Calu3 (cell line): ENCODE measurements at regions not wholly inside any gene's neighbourhood (a gene's known extent, or its start where the extent isn't known, plus 50 kb on each side); places are given as distances from the start of the nearest gene placed in this dataset.

Experiments used
- BruUV-seq: library from RNA; stranded (reverse); fragments of 400-500 nt; replicated peaks from 2 replicates; lab custom pipeline; 2021; lab: Mats Ljungman, UMichigan
- CTCF ChIA-PET: fragments of 300-600 bp; sonication (Branson Sonifier 250); formaldehyde crosslinking; loops from one replicate; lab custom pipeline; 2022; ENCODE audit warnings: antibody characterized with exemption; lab: Charles Lee
- DNase-seq: peaks from one replicate; pipeline ENCODE4 v3.0.0; 2022
- H3K27ac Mint-ChIP-seq: one replicate; pipeline ENCODE4 v1.8.0; 2022; ENCODE audit warnings: mixed read lengths; ENCODE audit not compliant: unreplicated experiment
- H3K27me3 Mint-ChIP-seq: one replicate; pipeline ENCODE4 v1.8.0; 2022; ENCODE audit warnings: mixed read lengths; ENCODE audit not compliant: unreplicated experiment
- H3K36me3 Mint-ChIP-seq: one replicate; pipeline ENCODE4 v1.8.0; 2022; ENCODE audit warnings: mild to moderate bottlenecking, moderate library complexity, mixed read lengths; ENCODE audit not compliant: insufficient read depth, unreplicated experiment
- H3K4me1 Mint-ChIP-seq: one replicate; pipeline ENCODE4 v1.8.0; 2022; ENCODE audit warnings: mild to moderate bottlenecking, low read depth, mixed read lengths; ENCODE audit not compliant: unreplicated experiment
- H3K4me3 Mint-ChIP-seq: one replicate; pipeline ENCODE4 v1.8.0; 2022; ENCODE audit warnings: mild to moderate bottlenecking, low read depth, moderate library complexity, mixed read lengths; ENCODE audit not compliant: unreplicated experiment
- H3K9me3 Mint-ChIP-seq: one replicate; pipeline ENCODE4 v1.8.0; 2022; ENCODE audit warnings: low read depth, mixed read lengths; ENCODE audit not compliant: unreplicated experiment
- CTCF ChIP-seq: fragments of 200-600 bp; IDR thresholded peaks from one replicate; pipeline ENCODE4 v1.8.0; 2022; ENCODE audit warnings: antibody characterized with exemption; ENCODE audit not compliant: unreplicated experiment
- intact Hi-C: fragments of 100-400 bp; cut with micrococcal nuclease; formaldehyde crosslinking; loops from one replicate; pipeline ENCODE4 v1.10.0; 2022; ENCODE audit not compliant: unreplicated experiment

- DNase-seq = no peak
- no peak for TF ChIP-seq CTCF
- Mint-ChIP-seq H3K36me3 (no peaks in the 10 kb centered on the region), H3K9me3 (no peaks in the 10 kb centered on the region), H3K27ac (no peak overlapping the region), H3K4me1 (no peaks in the 10 kb centered on the region), H3K27me3 (no peaks in the 10 kb centered on the region), H3K4me3 (no peak overlapping the region)
- intact Hi-C loops = loop anchor here (2.0 to 10.0 kb wide), 2 partner anchors 379 to 857 kb away; no protein-coding TSS in a partner anchor
- CTCF ChIA-PET = no interaction called here
- no TSS peak for BruUV-seq
These were observed 312.8 kb downstream of the ZPLD1 start for GRCh38 chr3:102747611-102748010.

DNA sequence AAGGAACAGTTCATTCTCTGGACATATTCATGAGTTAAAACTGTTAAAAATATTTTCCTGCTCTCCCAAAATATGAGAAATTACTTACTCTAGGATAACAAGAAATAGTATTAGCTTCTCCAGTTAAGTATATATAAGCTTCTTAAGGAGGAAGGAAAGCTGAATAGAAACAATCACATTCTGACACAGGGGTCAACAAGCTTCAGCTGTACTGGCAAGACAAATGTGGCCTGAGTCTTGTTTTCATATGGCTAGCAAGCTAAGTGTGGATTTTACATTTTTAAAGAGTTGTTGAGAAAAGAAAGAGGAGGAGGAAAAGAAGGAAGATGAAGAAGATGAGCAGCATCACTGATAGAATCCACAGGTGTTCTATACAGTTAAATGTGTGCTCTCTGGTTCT, 313.8 kb downstream of the ZPLD1 start:
- intact Hi-C loops = loop anchor here (10.0 kb wide), 1 partner anchor 856 kb away; no protein-coding TSS in a partner anchor
- TF ChIP-seq CTCF = no peak
- Mint-ChIP-seq H3K36me3 (no peaks in the 10 kb centered on the region), H3K4me3 (no peak overlapping the region), H3K4me1 (no peaks in the 10 kb centered on the region), H3K27ac (no peak overlapping the region), H3K9me3 (no peaks in the 10 kb centered on the region), H3K27me3 (no peaks in the 10 kb centered on the region)
- BruUV-seq = no TSS peak
- CTCF ChIA-PET = no interaction called here
- DNase-seq = no peak

GRCh38 chr3:102750322-102750721, 315.5 kb downstream of the ZPLD1 start:
- H3K36me3 Mint-ChIP-seq = no peaks in the 10 kb centered on the region
- intact Hi-C loops = no loop called here
- no peaks in the 10 kb centered on the region for H3K9me3 Mint-ChIP-seq
- DNase-seq = no peak
- H3K4me1 Mint-ChIP-seq = no peaks in the 10 kb centered on the region
- TF ChIP-seq CTCF = no peak
- no TSS peak for BruUV-seq
- H3K27ac Mint-ChIP-seq = no peak overlapping the region
- no peak overlapping the region for H3K4me3 Mint-ChIP-seq
- CTCF ChIA-PET = no interaction called here
- H3K27me3 Mint-ChIP-seq = no peaks in the 10 kb centered on the region

GRCh38 chr3:102753901-102754300, 319.1 kb downstream of the ZPLD1 start:
- Mint-ChIP-seq H3K36me3 (no peaks in the 10 kb centered on the region), H3K4me1 (no peaks in the 10 kb centered on the region), H3K9me3 (no peaks in the 10 kb centered on the region), H3K27ac (no peak overlapping the region), H3K27me3 (no peaks in the 10 kb centered on the region), H3K4me3 (no peak overlapping the region)
- DNase-seq = no peak
- CTCF ChIA-PET = no interaction called here
- BruUV-seq = no TSS peak
- intact Hi-C loops = no loop called here
- no peak for TF ChIP-seq CTCF
